Neural cell (in vitro differentiated cells): ENCODE measurements at regions not wholly inside any gene's neighbourhood (a gene's known extent, or its start where the extent isn't known, plus 50 kb on each side); places are given as distances from the start of the nearest gene placed in this dataset.
A peak's percentile ranks its signal among the peaks of the same experiment; 100 is the strongest.

Experiments
- H2AFZ ChIP-seq: fragments of 200-600, 300-800 bp; sonication (generic), shearing (Covaris generic); 2 replicates; pipeline ENCODE4 v1.6.0; 2014; ENCODE audit warnings: low read depth, mild to moderate bottlenecking, antibody characterized with exemption, low read length, moderate library complexity
- H3F3A ChIP-seq: fragments of 200-600 bp; shearing (Covaris generic); 2 replicates; pipeline ENCODE4 v1.6.1; 2016; ENCODE audit warnings: mild to moderate bottlenecking, moderate library complexity, mixed read lengths, antibody characterized with exemption, low read length; ENCODE audit not compliant: insufficient read depth, poor library complexity, severe bottlenecking
- H3K27ac ChIP-seq: fragments of 200-600, 300-800 bp; sonication (generic), shearing (Covaris generic); 2 replicates; pipeline ENCODE4 v1.5.1; 2014; ENCODE audit warnings: mild to moderate bottlenecking, low read length, moderate library complexity
- H3K27me3 ChIP-seq: fragments of 300-800, 200-600 bp; sonication (generic), shearing (Covaris generic); 2 replicates; pipeline ENCODE4 v1.6.0; 2014; ENCODE audit warnings: mild to moderate bottlenecking, low read depth, low read length, moderate library complexity; ENCODE audit not compliant: insufficient read depth
- H3K36me3 ChIP-seq: fragments of 300-800, 200-600 bp; sonication (generic), shearing (Covaris generic); 2 replicates; pipeline ENCODE4 v1.5.1; 2014; ENCODE audit warnings: mild to moderate bottlenecking, antibody characterized with exemption, low read length, moderate library complexity; ENCODE audit not compliant: insufficient read depth
- H3K4me2 ChIP-seq: fragments of 300-800, 200-600 bp; sonication (generic), shearing (Covaris generic); 2 replicates; pipeline ENCODE4 v1.6.0; 2014; ENCODE audit warnings: mild to moderate bottlenecking, low read length
- H3K4me3 ChIP-seq: fragments of 300-800, 200-600 bp; sonication (generic), shearing (Covaris generic); 2 replicates; pipeline ENCODE4 v1.5.1; 2014; ENCODE audit warnings: mild to moderate bottlenecking, low read length, moderate library complexity
- H3K79me2 ChIP-seq: fragments of 200-600 bp; shearing (Covaris generic); replicated peaks from 2 replicates; pipeline ENCODE4 v1.6.0; 2014; ENCODE audit warnings: mild to moderate bottlenecking, low read length, moderate library complexity; ENCODE audit not compliant: insufficient read depth
- H3K9ac ChIP-seq: fragments of 300-800, 200-600 bp; sonication (generic), shearing (Covaris generic); 2 replicates; pipeline ENCODE4 v1.6.1; 2016; ENCODE audit warnings: mild to moderate bottlenecking, low read length, mixed read lengths
- H3K9me2 ChIP-seq: fragments of 200-600 bp; shearing (Covaris generic); 2 replicates; pipeline ENCODE4 v1.6.1; 2016; ENCODE audit warnings: mild to moderate bottlenecking, low read length, mixed read lengths; ENCODE audit not compliant: insufficient read depth
- H3K9me3 ChIP-seq: fragments of 200-600, 300-800 bp; sonication (generic), shearing (Covaris generic); 2 replicates; pipeline ENCODE4 v1.6.1; 2016; ENCODE audit warnings: mild to moderate bottlenecking, mixed run types, low read length, moderate library complexity, mixed read lengths
- H4K20me1 ChIP-seq: fragments of 200-600 bp; shearing (Covaris generic); 2 replicates; pipeline ENCODE4 v1.6.1; 2016; ENCODE audit warnings: mild to moderate bottlenecking, mixed run types; ENCODE audit not compliant: insufficient read depth
- CTCF ChIP-seq: fragments of 450-650 bp; IDR thresholded peaks from 2 replicates; pipeline ENCODE4 v1.5.1; 2014; ENCODE audit warnings: antibody characterized with exemption, mild to moderate bottlenecking, moderate library complexity; ENCODE audit not compliant: poor library complexity, severe bottlenecking
- EP300 ChIP-seq: fragments of 450-650 bp; conservative IDR thresholded peaks from 2 replicates; pipeline ENCODE4 v1.6.1; 2014; ENCODE audit warnings: antibody characterized with exemption, mild to moderate bottlenecking, moderate library complexity; ENCODE audit not compliant: poor library complexity, severe bottlenecking
- EZH2 ChIP-seq: fragments of 200-600, 300-800 bp; shearing (Covaris generic), sonication (generic); IDR thresholded peaks from 2 replicates; pipeline ENCODE4 v1.6.1; 2014; ENCODE audit warnings: antibody characterized with exemption, low read length, borderline replicate concordance, mild to moderate bottlenecking; ENCODE audit not compliant: insufficient read depth, poor library complexity, severe bottlenecking
- MXI1 ChIP-seq: fragments of 450-650 bp; conservative IDR thresholded peaks from 2 replicates; pipeline ENCODE4 v1.6.1; 2014; ENCODE audit warnings: antibody characterized with exemption, mild to moderate bottlenecking; ENCODE audit not compliant: poor library complexity, severe bottlenecking
- POLR2AphosphoS5 ChIP-seq: IDR thresholded peaks from 2 replicates; pipeline ENCODE4 v1.6.1; 2012
- RAD21 ChIP-seq: fragments of 450-650 bp; conservative IDR thresholded peaks from 2 replicates; pipeline ENCODE4 v1.6.1; 2014; ENCODE audit warnings: antibody characterized with exemption, mild to moderate bottlenecking, moderate library complexity
- SMC3 ChIP-seq: fragments of 450-650 bp; conservative IDR thresholded peaks from 2 replicates; pipeline ENCODE4 v1.6.1; 2014; ENCODE audit warnings: antibody characterized with exemption, mild to moderate bottlenecking, moderate library complexity; ENCODE audit not compliant: poor library complexity
- TAF1 ChIP-seq: IDR thresholded peaks from 2 replicates; pipeline ENCODE4 v1.6.1; 2012; ENCODE audit warnings: low read depth
- TF ChIP-seq, protein P1 (sequence below): IDR thresholded peaks from 2 replicates; pipeline ENCODE4 v1.6.1; 2012; ENCODE audit warnings: borderline replicate concordance

GRCh38 chr13:105464249-105464648, 1071.2 kb downstream of the EFNB2 start:
- no peaks in the 10 kb centered on the region for H4K20me1 ChIP-seq
- no peak overlapping the region for H3K4me2 ChIP-seq
- no peaks in the 10 kb centered on the region for H3K9me3 ChIP-seq
- no peak overlapping the region for H3K4me3 ChIP-seq
- no peak for TF ChIP-seq SMC3
- TF ChIP-seq POLR2AphosphoS5: no peak
- TF ChIP-seq RAD21: no peak
- TF ChIP-seq TAF1: no peak
- TF ChIP-seq EP300: no peak
- TF ChIP-seq CTCF: no peak
- no peak for TF ChIP-seq MXI1
- TF ChIP-seq, protein P1, sequence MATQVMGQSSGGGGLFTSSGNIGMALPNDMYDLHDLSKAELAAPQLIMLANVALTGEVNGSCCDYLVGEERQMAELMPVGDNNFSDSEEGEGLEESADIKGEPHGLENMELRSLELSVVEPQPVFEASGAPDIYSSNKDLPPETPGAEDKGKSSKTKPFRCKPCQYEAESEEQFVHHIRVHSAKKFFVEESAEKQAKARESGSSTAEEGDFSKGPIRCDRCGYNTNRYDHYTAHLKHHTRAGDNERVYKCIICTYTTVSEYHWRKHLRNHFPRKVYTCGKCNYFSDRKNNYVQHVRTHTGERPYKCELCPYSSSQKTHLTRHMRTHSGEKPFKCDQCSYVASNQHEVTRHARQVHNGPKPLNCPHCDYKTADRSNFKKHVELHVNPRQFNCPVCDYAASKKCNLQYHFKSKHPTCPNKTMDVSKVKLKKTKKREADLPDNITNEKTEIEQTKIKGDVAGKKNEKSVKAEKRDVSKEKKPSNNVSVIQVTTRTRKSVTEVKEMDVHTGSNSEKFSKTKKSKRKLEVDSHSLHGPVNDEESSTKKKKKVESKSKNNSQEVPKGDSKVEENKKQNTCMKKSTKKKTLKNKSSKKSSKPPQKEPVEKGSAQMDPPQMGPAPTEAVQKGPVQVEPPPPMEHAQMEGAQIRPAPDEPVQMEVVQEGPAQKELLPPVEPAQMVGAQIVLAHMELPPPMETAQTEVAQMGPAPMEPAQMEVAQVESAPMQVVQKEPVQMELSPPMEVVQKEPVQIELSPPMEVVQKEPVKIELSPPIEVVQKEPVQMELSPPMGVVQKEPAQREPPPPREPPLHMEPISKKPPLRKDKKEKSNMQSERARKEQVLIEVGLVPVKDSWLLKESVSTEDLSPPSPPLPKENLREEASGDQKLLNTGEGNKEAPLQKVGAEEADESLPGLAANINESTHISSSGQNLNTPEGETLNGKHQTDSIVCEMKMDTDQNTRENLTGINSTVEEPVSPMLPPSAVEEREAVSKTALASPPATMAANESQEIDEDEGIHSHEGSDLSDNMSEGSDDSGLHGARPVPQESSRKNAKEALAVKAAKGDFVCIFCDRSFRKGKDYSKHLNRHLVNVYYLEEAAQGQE: no peak
- TF ChIP-seq EZH2: no peak
- H3K9me2 ChIP-seq: no peaks in the 10 kb centered on the region
- no peak overlapping the region for H3K9ac ChIP-seq
- H3F3A ChIP-seq: no peaks in the 10 kb centered on the region
- H3K36me3 ChIP-seq: no peaks in the 10 kb centered on the region
- H3K27me3 ChIP-seq: no peaks in the 10 kb centered on the region
- H2AFZ ChIP-seq: no peak overlapping the region
- no peaks in the 10 kb centered on the region for H3K79me2 ChIP-seq
- no peak overlapping the region for H3K27ac ChIP-seq

GRCh38 chr13:105463011-105463501, 1072.4 kb downstream of the EFNB2 start:
- H4K20me1 ChIP-seq: no peaks in the 10 kb centered on the region
- no peak overlapping the region for H3K4me3 ChIP-seq
- H3K9me3 ChIP-seq: no peaks in the 10 kb centered on the region
- no peak overlapping the region for H3K9ac ChIP-seq
- no peaks in the 10 kb centered on the region for H3K79me2 ChIP-seq
- no peaks in the 10 kb centered on the region for H3K36me3 ChIP-seq
- H2AFZ ChIP-seq: no peak overlapping the region
- no peaks in the 10 kb centered on the region for H3F3A ChIP-seq
- TF ChIP-seq EP300 (no peak), CTCF (no peak), RAD21 (no peak), MXI1 (no peak), TAF1 (no peak), SMC3 (no peak), POLR2AphosphoS5 (no peak), EZH2 (no peak)
- TF ChIP-seq, protein P1: no peak
- H3K27me3 ChIP-seq: no peaks in the 10 kb centered on the region
- no peaks in the 10 kb centered on the region for H3K9me2 ChIP-seq
- no peak overlapping the region for H3K4me2 ChIP-seq
- peak overlapping the region; percentile 46 for H3K27ac ChIP-seq
